Stomach (tissue), 8 donors: ENCODE measurements at regions not wholly inside any gene's neighbourhood (a gene's known extent, or its start where the extent isn't known, plus 50 kb on each side); places are given as distances from the start of the nearest gene placed in this dataset.

Experiments used
- DNase-seq, 2 donors: peaks; one replicate each; pipeline versions ENCODE4 v3.0.0 to v3.0.0-alpha.2; 2013 to 2019
- H3K27ac ChIP-seq, 5 donors: fragments of 200-600 bp in 4 of 5; sonication (generic) in 4 of 5; one replicate each; pipeline ENCODE4 v1.5.1; 2013 to 2019; ENCODE audit warnings: mild to moderate bottlenecking in 1 of 5, moderate library complexity in 1 of 5
- H3K27me3 ChIP-seq, 3 donors: fragments of 200-600 bp; sonication (generic); one replicate each; pipeline ENCODE4 v1.5.1; 2017 to 2019; ENCODE audit warnings: mixed run types in 1 of 3
- H3K36me3 ChIP-seq, 4 donors: fragments of 200-600 bp; sonication (generic); 1 replicate in 3 of 4; 2 replicates in 1 of 4; pipeline ENCODE4 v1.5.1; 2016 to 2019
- H3K4me1 ChIP-seq, 4 donors: fragments of 200-600 bp; sonication (generic); one replicate each; pipeline ENCODE4 v1.5.1; 2016 to 2019
- H3K4me3 ChIP-seq, 4 donors: fragments of 200-600 bp; sonication (generic) in 3 of 4; one replicate each; pipeline ENCODE4 v1.5.1; 2016 to 2019; ENCODE audit warnings: mild to moderate bottlenecking in 1 of 4
- H3K9me3 ChIP-seq, 4 donors: fragments of 200-600 bp; sonication (generic); one replicate each; pipeline ENCODE4 v1.5.1; 2016 to 2019
- CTCF ChIP-seq, 7 experiments: fragments of 450-650 bp in 4 of 7; fragments of 200-600 bp in 3 of 7; sonication (generic) in 3 of 7; IDR thresholded peaks; one replicate each; pipeline ENCODE4 v1.5.1; 2016 to 2019; ENCODE audit warnings: antibody characterized with exemption in 7 of 7, control low read depth in 2 of 7, mild to moderate bottlenecking in 1 of 7
- EP300 ChIP-seq: sonication (generic); formaldehyde crosslinking; IDR thresholded peaks from one replicate; pipeline ENCODE4 v1.6.1; 2017; ENCODE audit warnings: antibody characterized with exemption
- POLR2A ChIP-seq, 4 donors: fragments of 450-650 bp; IDR thresholded peaks; one replicate each; pipeline ENCODE4 v1.6.1; 2016; ENCODE audit warnings: antibody characterized with exemption in 4 of 4, control low read depth in 2 of 4, mild to moderate bottlenecking in 1 of 4, moderate library complexity in 1 of 4
- POLR2AphosphoS5 ChIP-seq, 3 donors: sonication (generic); formaldehyde crosslinking; IDR thresholded peaks; one replicate each; pipeline ENCODE4 v1.6.1; 2016; ENCODE audit warnings: antibody characterized with exemption in 3 of 3
- WGBS, 5 donors: extraction: QIAGEN DNeasy Blood & Tissue Kit in 3 of 5; methylation state at CpG; one replicate each; pipeline versions ENCODE4 v1.1.5 to v1.1.7; 2013 to 2018; 5-methylcytosine and 5-hydroxymethylcytosine counted together
- intact Hi-C: fragments of 100-400 bp; cut with DNase I; formaldehyde crosslinking; loops from one replicate; pipeline ENCODE4 v1.15.1; 2023; ENCODE audit warnings: low total_unique reads
- donor health status: healthy with polysubstance abuse.
- donor health status: Bipolar disorder and iron deficiency.
- donor health status: healthy.

GRCh38 chr2:122927197-122927596, 1097.9 kb upstream of the CNTNAP5 start:
- H3K36me3 ChIP-seq = no peaks in the 10 kb centered on the region
- intact Hi-C loops = no loop called here
- peak in 1 of 2 donors; percentile 8 for DNase-seq
- WGBS, 5 donors = 31 to 55% (median 39%) methylated on average over 3 of the region's 3 CpGs
- no peak overlapping the region for H3K4me3 ChIP-seq
- H3K9me3 ChIP-seq = peaks cover 9 to 48% (median 26%) of the 10 kb centered on the region in 4 donors
- H3K27ac ChIP-seq = no peak overlapping the region
- H3K4me1 ChIP-seq = no peaks in the 10 kb centered on the region
- TF ChIP-seq POLR2A (IDR thresholded peaks at IDR 0.05) (no peak), EP300 (no peak), CTCF (IDR thresholded peaks at IDR 0.05) (no peak), POLR2AphosphoS5 (IDR thresholded peaks at IDR 0.05) (no peak)
- H3K27me3 ChIP-seq = no peaks in the 10 kb centered on the region

GRCh38 chr2:122927710-122928557, 1097.2 kb upstream of the CNTNAP5 start:
- TF ChIP-seq EP300 (no peak), CTCF (IDR thresholded peaks at IDR 0.05) (no peak), POLR2AphosphoS5 (IDR thresholded peaks at IDR 0.05) (no peak), POLR2A (IDR thresholded peaks at IDR 0.05) (no peak)
- H3K27ac ChIP-seq = no peak overlapping the region
- no peak overlapping the region for H3K4me3 ChIP-seq
- H3K4me1 ChIP-seq = no peaks in the 10 kb centered on the region
- DNase-seq = no peak
- intact Hi-C loops = no loop called here
- 78 to 93% (median 86%) methylated on average over 4 of the region's 4 CpGs for WGBS, 5 donors
- no peaks in the 10 kb centered on the region for H3K27me3 ChIP-seq
- no peaks in the 10 kb centered on the region for H3K36me3 ChIP-seq
- peaks cover 9 to 45% (median 26%) of the 10 kb centered on the region in 4 donors for H3K9me3 ChIP-seq

- intact Hi-C loops = no loop called here
- 74 to 95% (median 88%) methylated on average over 1 of the region's 1 CpG for WGBS, 5 donors
- TF ChIP-seq CTCF (IDR thresholded peaks at IDR 0.05) (no peak), EP300 (no peak), POLR2A (IDR thresholded peaks at IDR 0.05) (no peak), POLR2AphosphoS5 (IDR thresholded peaks at IDR 0.05) (no peak)
Observed at GRCh38 chr2:122929347-122929746, 1095.7 kb upstream of the CNTNAP5 start.

GRCh38 chr2:122935506-122935905, 1089.6 kb upstream of the CNTNAP5 start:
- Histone ChIP-seq H3K27ac (no peak overlapping the region), H3K4me1 (no peaks in the 10 kb centered on the region), H3K27me3 (no peaks in the 10 kb centered on the region), H3K4me3 (no peak overlapping the region), H3K36me3 (no peaks in the 10 kb centered on the region), H3K9me3 (no peaks in the 10 kb centered on the region)
- WGBS, 5 donors = 44 to 56% (median 52%) methylated on average over 2 of the region's 2 CpGs
- no peak for DNase-seq
- intact Hi-C loops = no loop called here
- no peak for TF ChIP-seq POLR2A (IDR thresholded peaks at IDR 0.05)
- TF ChIP-seq CTCF (IDR thresholded peaks at IDR 0.05) = no peak
- TF ChIP-seq EP300 = no peak
- TF ChIP-seq POLR2AphosphoS5 (IDR thresholded peaks at IDR 0.05) = no peak

More at GRCh38 chr2:122929347-122929746, 1095.7 kb upstream of the CNTNAP5 start:
- Histone ChIP-seq H3K4me3 (no peak overlapping the region), H3K27ac (no peak overlapping the region), H3K4me1 (no peaks in the 10 kb centered on the region), H3K36me3 (no peaks in the 10 kb centered on the region), H3K9me3 (peaks cover 9 to 31% (median 20%) of the 10 kb centered on the region in 4 donors), H3K27me3 (no peaks in the 10 kb centered on the region)
- DNase-seq = no peak
